ENCODE measurements at regions not wholly inside any gene's neighbourhood (a gene's known extent, or its start where the extent isn't known, plus 50 kb on each side); places are given as distances from the start of the nearest gene placed in this dataset.
"Not testable (repeated sequence)": the region's sequence is repeated elsewhere in the genome, so short reads cannot be mapped to it uniquely, and the experiment has no call there.

DNA sequence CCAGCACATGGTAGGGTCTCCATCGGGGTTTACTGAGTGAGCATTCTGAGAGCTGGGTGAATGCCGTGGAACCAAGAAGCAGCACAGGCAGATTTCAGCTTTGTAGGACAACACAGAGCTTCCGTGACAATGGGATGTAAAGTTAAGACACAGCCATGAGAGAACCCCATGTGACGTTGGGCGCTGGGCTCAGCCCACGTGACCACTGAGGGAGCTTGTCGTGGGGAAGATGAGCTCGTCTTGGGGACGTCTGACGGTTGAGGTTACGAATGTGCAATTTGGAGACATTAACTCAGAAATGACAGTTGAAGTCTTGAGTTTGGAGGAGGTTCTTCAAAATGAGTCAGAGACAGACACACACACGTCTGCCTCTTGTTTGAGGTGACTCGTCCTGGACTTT is 51.5 kb upstream of the MUC20 start:
- DNase-seq = not testable (repeated sequence)

DNA sequence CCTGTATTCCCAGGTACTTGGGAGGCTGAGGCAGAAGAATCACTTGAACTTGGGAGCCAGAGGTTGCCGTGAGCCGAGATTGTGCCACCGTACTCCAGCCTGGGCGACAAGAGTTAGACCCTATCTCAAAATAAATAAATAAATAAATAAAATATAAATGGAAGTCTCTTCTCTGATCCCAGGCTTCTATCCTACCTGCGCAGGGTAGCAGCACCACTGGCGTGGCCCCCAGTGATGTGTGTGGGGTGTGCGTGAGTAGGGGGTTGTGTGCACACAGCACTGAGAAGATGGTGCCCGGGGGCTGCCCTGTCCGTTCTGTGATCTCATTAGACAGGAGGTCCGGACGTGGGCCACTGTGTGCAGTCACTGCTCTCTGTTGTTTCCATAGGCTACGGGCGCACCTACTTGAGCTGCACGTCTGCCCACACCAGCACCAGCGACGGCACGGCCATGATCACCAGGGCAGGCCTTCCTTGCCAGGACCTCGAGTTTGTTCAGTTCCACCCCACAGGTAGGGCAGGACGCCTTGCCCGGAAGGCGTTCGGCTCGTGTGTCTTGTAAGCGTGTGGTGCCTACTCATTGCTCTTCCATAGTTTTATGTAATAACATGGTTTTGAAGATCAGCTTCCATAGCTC is 52.5 kb upstream of the MUC20 start:
- DNase-seq = not testable (repeated sequence)

GRCh38 chr3:195665311-195665710 is 55.5 kb upstream of the MUC20 start:
- not testable (repeated sequence) for DNase-seq

GRCh38 chr3:195664131-195664530 is 56.6 kb upstream of the MUC20 start:
- not testable (repeated sequence) for DNase-seq

GRCh38 chr3:195659136-195659533 is 61.6 kb upstream of the MUC20 start:
- not testable (repeated sequence) for DNase-seq

DNA sequence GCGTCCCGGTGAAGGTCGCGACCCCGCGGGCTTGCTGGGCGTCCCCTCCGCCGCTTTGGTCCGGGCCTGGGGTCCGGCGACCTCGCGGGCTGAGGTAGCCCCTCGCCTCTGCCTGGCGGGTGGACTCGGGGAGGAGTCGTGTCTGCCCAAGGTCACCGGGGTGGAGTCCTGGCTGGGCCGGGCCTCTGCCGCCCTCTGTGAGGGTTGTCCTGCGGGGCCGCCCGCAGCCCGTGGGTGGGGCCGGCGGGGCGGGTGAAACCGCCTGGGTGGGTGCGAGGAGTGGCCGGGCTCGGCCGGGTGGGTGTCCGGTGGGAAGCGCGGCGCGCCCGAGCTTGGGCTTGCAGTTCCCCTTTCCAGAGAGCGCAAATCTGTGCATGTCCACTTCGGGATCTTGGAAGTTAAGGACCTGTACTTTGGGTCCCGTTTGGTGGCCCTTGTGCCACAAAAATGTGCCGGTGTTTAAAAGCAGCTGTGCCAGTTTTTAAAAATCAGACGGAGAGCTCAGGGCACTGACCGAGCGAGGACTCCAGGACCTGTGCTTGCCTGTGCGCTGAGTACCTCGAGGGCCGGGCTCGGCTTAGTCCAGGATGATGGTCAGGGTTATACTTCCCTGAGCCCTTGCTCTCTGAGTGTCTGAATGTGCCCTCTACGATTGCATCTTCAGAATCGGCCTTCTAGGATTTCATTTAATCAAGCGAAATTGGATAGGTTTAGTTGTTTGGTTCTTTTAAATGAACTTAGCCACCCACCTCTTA is 62.2 kb upstream of the MUC20 start:
- DNase-seq = peak; percentile 28

- peak; percentile 96 for DNase-seq
Measured at GRCh38 chr3:195657475-195658372, 63.1 kb upstream of the MUC20 start.

DNA sequence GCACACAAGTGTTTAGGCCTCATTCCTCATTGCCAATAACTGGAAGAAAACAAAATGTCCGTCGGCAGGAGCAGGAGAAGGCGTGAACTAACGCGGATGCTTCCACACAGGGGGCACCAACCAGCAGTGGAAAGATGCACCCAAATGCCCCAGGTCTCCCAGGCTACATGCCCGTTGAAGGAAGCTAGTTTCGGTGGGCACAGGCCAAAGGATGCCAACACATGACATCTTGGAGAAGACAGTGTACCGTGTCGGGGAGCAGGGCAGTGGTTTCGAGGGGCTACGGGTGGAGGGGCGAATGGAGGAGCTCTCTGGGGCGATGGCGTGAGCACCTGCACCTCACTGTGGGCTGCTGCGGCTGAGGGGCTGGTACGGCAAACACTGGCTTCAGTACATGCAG is 64.7 kb upstream of the MUC20 start:
- not testable (repeated sequence) for DNase-seq

GRCh38 chr3:195654746-195655145 is 66.0 kb upstream of the MUC20 start:
- DNase-seq = not testable (repeated sequence)

GRCh38 chr3:195654138-195654537 is 66.6 kb upstream of the MUC20 start:
- not testable (repeated sequence) for DNase-seq

DNA sequence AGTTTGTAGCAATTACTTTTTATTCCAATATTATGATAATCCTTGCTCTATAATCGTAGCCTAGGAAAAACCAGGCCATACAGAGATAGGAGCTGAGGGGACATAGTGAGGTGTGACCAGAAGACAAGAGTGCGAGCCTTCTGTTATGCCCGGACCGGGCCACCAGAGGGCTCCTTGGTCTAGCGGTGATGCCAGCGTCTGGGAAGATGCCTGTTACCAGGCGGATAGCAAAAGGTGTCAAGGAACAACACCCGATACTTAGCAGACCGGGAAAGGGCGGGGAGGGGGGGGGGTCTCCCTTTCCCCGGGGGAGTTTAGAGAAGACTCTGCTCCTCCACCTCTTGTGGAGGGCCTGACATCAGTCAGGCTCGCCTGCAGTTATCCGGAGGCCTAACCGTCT is 67.1 kb upstream of the MUC20 start:
- DNase-seq = peak; percentile 39

DNA sequence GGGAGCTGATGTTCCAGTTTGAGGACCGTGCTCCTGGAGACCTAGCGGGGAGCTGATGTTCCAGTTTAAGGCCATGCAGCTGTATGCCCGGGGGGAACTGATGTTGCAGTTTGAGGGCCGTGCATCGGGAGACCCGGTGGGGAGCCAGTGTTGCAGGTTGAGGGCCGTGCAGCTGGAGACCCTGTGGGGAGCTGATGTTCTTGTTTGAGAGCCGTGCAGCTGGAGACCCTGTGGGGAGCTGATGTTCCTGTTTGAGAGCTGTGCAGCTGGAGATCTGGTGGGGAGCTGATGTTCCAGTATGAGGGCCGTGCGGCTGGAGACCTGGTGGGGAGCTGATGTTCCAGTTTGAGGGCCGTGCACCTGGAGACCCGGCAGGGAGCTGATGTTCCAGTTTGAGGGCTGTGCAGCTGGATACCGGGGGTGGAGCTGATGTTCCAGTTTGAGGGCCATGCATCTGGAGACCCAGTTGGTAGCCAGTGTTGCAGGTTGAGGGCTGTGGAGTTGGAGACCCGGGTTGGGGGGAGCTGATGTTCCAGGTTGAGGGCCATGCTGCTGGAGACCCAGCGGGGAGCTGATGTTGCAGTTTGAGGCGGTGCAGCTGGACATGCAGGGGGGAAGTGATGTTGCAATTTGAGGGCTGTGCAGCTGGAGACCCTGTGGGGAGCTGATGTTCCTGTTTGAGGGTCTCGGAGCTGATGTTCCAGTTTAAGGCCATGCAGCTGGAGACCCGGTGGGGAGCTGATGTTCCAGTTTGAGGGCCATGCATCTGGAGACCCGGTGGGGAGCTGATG is 64.4 kb upstream of the APOD start:
- not testable (repeated sequence) for DNase-seq

GRCh38 chr3:195645872-195646271 is 62.1 kb upstream of the APOD start:
- DNase-seq = not testable (repeated sequence)

DNA sequence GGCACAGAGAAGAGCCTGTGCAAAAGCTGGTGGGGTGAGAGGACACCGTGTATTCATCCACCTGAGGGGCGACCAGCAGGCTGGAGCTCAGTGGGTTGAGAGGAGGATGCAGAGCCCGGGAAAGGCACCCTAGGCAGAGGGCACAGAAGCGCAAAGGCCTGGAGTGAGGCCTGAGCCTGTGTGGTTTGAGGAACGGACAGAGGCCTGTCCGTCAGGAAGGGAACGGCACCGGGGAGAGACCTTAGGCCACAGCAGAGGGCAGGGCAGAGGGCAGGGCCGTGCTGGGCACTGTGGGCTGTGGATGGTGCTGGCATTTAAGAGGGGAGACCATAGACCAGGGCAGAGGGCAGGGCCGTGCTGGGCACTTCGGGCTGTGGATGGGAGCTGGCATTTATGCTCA is 59.5 kb upstream of the APOD start:
- not testable (repeated sequence) for DNase-seq

- not testable (repeated sequence) for DNase-seq
Measured at GRCh38 chr3:195642311-195642710, 58.6 kb upstream of the APOD start.

DNA sequence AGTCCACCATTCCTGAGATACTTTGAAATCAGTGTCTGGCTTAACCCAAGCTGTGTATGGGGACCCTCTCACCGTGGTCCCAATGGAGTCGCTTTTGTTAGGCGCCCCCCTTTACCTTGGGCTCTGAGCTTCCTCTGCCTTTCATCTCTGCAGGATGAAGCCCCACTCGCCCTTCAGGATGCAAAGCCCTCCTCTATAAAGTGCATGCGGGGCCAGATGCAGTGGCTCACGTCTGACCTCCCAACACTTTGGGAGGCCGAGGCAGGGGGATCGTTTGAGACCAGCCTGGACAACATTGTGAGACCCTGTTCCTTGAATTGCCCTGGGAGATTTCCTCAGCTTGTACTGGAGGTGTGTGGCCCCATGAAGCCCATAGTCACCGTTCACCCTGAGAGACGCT is 54.7 kb upstream of the APOD start:
- DNase-seq = not testable (repeated sequence)

DNA sequence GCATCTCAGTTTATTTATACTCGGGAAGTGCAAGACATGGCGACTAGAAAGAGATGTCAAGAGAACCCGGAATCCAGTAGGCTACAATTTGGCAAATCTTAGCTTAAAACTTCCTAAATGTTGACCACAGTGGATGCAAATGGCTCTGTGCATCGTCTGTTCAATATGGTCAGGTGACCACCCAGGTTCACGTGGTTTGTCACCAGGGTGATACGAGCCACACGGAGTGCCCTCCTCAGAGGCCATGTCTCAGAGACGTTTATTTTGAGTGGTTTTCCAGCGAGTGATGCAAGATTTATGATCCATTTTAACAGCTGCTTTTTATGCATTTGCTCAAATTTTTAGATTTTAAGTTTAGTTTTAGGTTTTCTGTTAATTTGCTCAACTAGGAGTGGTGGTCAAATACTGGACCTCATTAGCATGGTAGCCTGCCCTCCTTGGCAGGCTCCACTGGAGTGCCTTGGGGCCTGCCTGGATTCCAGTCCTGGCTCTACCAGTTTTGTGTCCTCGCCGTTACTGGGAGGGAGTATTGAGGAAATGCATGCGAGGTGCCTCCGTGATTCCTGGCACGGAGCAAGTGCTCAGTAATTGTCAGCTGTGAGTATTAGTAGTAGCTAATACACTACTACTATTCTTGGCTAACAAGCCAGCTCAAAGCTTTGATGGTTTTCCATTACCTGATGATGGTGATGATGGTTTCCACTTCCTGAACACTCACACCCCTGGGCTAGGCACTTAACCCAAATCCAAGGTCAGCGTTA is 53.9 kb upstream of the APOD start:
- not testable (repeated sequence) for DNase-seq

- not testable (repeated sequence) for DNase-seq
Measured at GRCh38 chr3:195637011-195637410, 53.3 kb upstream of the APOD start.

DNA sequence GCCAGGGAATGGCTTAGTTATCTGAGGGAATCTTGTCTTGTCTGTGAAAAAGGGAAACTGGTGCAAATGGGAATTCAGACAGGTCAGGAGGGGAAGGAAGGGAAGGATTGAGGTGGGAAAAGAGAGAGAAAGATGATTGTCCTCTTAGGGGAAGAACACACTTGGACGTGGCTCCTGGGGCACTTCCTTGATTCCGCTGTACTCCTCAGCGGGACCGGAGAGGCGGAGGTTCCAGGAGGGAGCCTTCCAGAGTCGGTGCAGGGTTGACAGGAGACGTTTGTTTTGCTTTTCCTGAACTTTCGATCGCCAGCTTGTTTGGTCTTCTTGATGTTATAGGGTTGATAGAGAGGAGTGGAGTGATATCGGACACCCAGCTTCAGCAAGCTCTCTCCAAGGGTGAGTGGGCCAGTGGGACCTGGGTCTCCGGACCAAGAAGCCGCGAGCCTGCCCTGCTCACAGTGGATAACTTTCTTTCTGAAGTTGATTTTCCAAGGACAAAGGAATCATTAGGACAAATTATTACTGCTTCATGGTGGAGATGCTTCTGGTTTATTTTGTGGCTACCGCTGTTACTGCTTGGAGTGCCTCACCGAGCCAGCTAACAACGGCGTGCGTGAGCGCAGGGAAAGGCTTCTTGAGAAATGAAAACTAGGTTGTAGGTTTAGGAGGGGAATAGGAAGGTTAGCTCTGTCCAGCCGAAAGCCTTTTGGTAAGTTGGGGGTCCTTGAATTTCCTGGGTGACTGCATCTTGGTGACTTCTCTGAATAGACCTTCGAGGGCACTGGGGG is 52.4 kb upstream of the APOD start:
- DNase-seq = not testable (repeated sequence)

DNA sequence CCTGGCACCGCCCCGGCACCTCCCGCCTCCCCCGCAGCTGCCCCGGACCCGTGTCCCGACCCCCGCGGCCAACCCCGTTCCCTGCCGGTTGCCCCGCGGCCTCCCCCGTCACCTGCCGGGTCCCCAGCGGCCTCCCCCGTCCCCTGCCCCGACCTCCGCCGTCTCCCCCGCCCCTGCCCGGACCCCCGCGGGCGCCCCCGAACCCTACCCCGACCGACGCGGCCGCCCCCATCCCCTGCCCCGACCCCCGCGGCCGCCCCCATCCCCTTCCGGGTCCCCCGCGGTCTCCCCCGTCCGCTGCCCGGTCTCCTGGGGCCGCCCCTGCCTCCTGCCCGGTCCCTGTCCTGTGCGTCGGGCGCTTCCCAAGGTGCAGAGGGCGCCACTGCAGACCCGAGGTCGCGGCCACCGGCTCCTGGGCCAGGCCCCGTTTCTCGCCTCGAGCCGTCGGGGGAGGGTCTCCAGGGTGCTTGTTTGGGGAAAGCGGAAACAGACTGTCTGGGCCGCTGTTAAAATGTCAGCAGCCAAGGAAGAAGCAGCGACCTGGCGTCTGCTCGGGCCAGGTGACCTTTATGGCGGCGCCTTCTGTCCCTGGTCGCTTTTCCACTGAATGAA is 51.6 kb upstream of the APOD start:
- not testable (repeated sequence) for DNase-seq

Measured in CD4-positive, alpha-beta T cell treated with Interleukin-12 subunit alpha and Interleukin-12 subunit beta, for 1 hour (primary cell).